H9 (cell line): ENCODE measurements at regions not wholly inside any gene's neighbourhood (a gene's known extent, or its start where the extent isn't known, plus 50 kb on each side); places are given as distances from the start of the nearest gene placed in this dataset.

Source experiments
- DNase-seq: peaks from one replicate; pipeline ENCODE4 v3.0.0-alpha.2; 2017
- H2AFZ ChIP-seq: one replicate; pipeline ENCODE4 v1.6.1; 2013; ENCODE audit warnings: mild to moderate bottlenecking, low read length, control low read depth, moderate library complexity
- H2AK5ac ChIP-seq: 2 replicates; pipeline ENCODE4 v1.6.1; 2013; ENCODE audit warnings: low read length, control low read depth, mixed read lengths; ENCODE audit not compliant: insufficient read length
- H2BK120ac ChIP-seq: one replicate; pipeline ENCODE4 v1.6.1; 2013; ENCODE audit warnings: low read depth, mild to moderate bottlenecking, low read length, control low read depth, inconsistent platforms; ENCODE audit not compliant: poor library complexity, severe bottlenecking
- H2BK12ac ChIP-seq: 2 replicates; pipeline ENCODE4 v1.6.1; 2013; ENCODE audit warnings: low read length, control low read depth, mixed read lengths, low read depth; ENCODE audit not compliant: insufficient read length
- H2BK15ac ChIP-seq: 2 replicates; pipeline ENCODE4 v1.6.1; 2013; ENCODE audit warnings: low read depth, low read length, control low read depth
- H2BK20ac ChIP-seq: one replicate; pipeline ENCODE4 v1.6.1; 2013; ENCODE audit warnings: low read depth, mild to moderate bottlenecking, low read length, control low read depth, inconsistent platforms; ENCODE audit not compliant: poor library complexity, severe bottlenecking
- H2BK5ac ChIP-seq: 2 replicates; pipeline ENCODE4 v1.6.1; 2013; ENCODE audit warnings: low read length, control low read depth, mixed read lengths; ENCODE audit not compliant: insufficient read length
- H3K14ac ChIP-seq: 2 replicates; pipeline ENCODE4 v1.6.1; 2013; ENCODE audit warnings: low read length, control low read depth; ENCODE audit not compliant: insufficient read depth
- H3K18ac ChIP-seq: 2 replicates; pipeline ENCODE4 v1.6.1; 2013; ENCODE audit warnings: low read depth, mild to moderate bottlenecking, mixed read lengths, low read length, control low read depth; ENCODE audit not compliant: insufficient read length
- H3K23ac ChIP-seq: 2 replicates; pipeline ENCODE4 v1.6.1; 2013; ENCODE audit warnings: low read length, control low read depth, mixed read lengths, low read depth; ENCODE audit not compliant: insufficient read length
- H3K23me2 ChIP-seq: 2 replicates; pipeline ENCODE4 v1.6.1; 2013; ENCODE audit warnings: low read depth, mild to moderate bottlenecking, mixed read lengths, low read length, control low read depth; ENCODE audit not compliant: insufficient read length, poor library complexity, severe bottlenecking
- H3K27ac ChIP-seq: 2 replicates; pipeline ENCODE4 v1.5.1; 2013; ENCODE audit warnings: low read length, control low read depth, mixed read lengths, low read depth; ENCODE audit not compliant: insufficient read length
- H3K27me3 ChIP-seq: 2 replicates; pipeline ENCODE4 v1.6.1; 2013; ENCODE audit warnings: low read length, control low read depth, inconsistent platforms; ENCODE audit not compliant: insufficient read depth
- H3K4ac ChIP-seq: 2 replicates; pipeline ENCODE4 v1.6.1; 2013; ENCODE audit warnings: low read depth, mild to moderate bottlenecking, control low read depth, inconsistent platforms, low read length, moderate library complexity
- H3K4me1 ChIP-seq: 2 replicates; pipeline ENCODE4 v1.6.1; 2013; ENCODE audit warnings: low read length, control low read depth, inconsistent platforms; ENCODE audit not compliant: insufficient read depth
- H3K4me2 ChIP-seq: 2 replicates; pipeline ENCODE4 v1.6.1; 2013; ENCODE audit warnings: low read length, control low read depth, mixed read lengths; ENCODE audit not compliant: insufficient read length, insufficient read depth
- H3K56ac ChIP-seq: 2 replicates; pipeline ENCODE4 v1.6.1; 2013; ENCODE audit warnings: low read depth, mild to moderate bottlenecking, mixed read lengths, low read length, control low read depth; ENCODE audit not compliant: insufficient read length
- H3K79me1 ChIP-seq: 2 replicates; pipeline ENCODE4 v1.6.1; 2013; ENCODE audit warnings: low read depth, mild to moderate bottlenecking, moderate library complexity, low read length, control low read depth, inconsistent platforms; ENCODE audit not compliant: insufficient read depth, poor library complexity, severe bottlenecking
- H3K79me2 ChIP-seq: 2 replicates; pipeline ENCODE4 v1.6.1; 2013; ENCODE audit warnings: low read length, control low read depth, inconsistent platforms; ENCODE audit not compliant: insufficient read depth
- H3K9ac ChIP-seq: 2 replicates; pipeline ENCODE4 v1.6.1; 2013; ENCODE audit warnings: low read length, control low read depth, mixed read lengths; ENCODE audit not compliant: insufficient read length; ENCODE audit errors: extremely low read depth
- H3K9me3 ChIP-seq: one replicate; pipeline ENCODE4 v1.6.1; 2013; ENCODE audit warnings: low read depth, low read length, inconsistent platforms; ENCODE audit not compliant: control insufficient read depth
- H3T11ph ChIP-seq: one replicate; pipeline ENCODE4 v1.6.1; 2013; ENCODE audit warnings: mild to moderate bottlenecking, low read length, control low read depth, inconsistent platforms
- H4K20me1 ChIP-seq: one replicate; pipeline ENCODE4 v1.6.1; 2013; ENCODE audit not compliant: control insufficient read depth, insufficient read length, insufficient read depth
- H4K5ac ChIP-seq: 2 replicates; pipeline ENCODE4 v1.6.1; 2013; ENCODE audit warnings: low read depth, mild to moderate bottlenecking, mixed read lengths, low read length, control low read depth; ENCODE audit not compliant: insufficient read length
- H4K8ac ChIP-seq: replicated peaks from 2 replicates; pipeline ENCODE4 v1.6.1; 2013; ENCODE audit warnings: low read length, control low read depth, mixed read lengths, low read depth; ENCODE audit not compliant: insufficient read length
- H4K91ac ChIP-seq: 2 replicates; pipeline ENCODE4 v1.6.1; 2013; ENCODE audit warnings: low read depth, mild to moderate bottlenecking, moderate library complexity, mixed read lengths, low read length, control low read depth; ENCODE audit not compliant: insufficient read length
- H3K27ac Mint-ChIP-seq, 3 experiments: 2 replicates in 2 of 3; 3 replicates in 1 of 3; pipeline ENCODE4 v1.8.0; 2020 to 2021; ENCODE audit warnings: mixed read lengths in 3 of 3, mild to moderate bottlenecking in 1 of 3, moderate library complexity in 1 of 3
- H3K27me3 Mint-ChIP-seq: 2 replicates; pipeline ENCODE4 v1.8.0; 2021; ENCODE audit warnings: low read depth, mild to moderate bottlenecking, moderate library complexity, mixed read lengths
- H3K36me3 Mint-ChIP-seq, 3 experiments: 2 replicates in 2 of 3; 3 replicates in 1 of 3; pipeline ENCODE4 v1.8.0; 2020 to 2021; ENCODE audit warnings: low read depth in 3 of 3, mixed read lengths in 3 of 3; ENCODE audit not compliant: insufficient read depth in 1 of 3
- H3K4me1 Mint-ChIP-seq, 2 experiments: 2 replicates each; pipeline ENCODE4 v1.8.0; 2020; ENCODE audit warnings: mixed read lengths in 2 of 2
- H3K4me3 Mint-ChIP-seq, 2 experiments: 2 replicates in 1 of 2; 3 replicates in 1 of 2; pipeline ENCODE4 v1.8.0; 2020 to 2021; ENCODE audit warnings: mild to moderate bottlenecking in 2 of 2, mixed read lengths in 2 of 2, moderate library complexity in 1 of 2
- H3K9me3 Mint-ChIP-seq, 2 experiments: 2 replicates in 1 of 2; 3 replicates in 1 of 2; pipeline ENCODE4 v1.8.0; 2020; ENCODE audit warnings: mild to moderate bottlenecking in 2 of 2, mixed read lengths in 2 of 2, moderate library complexity in 1 of 2
- CTCF ChIP-seq: fragments of 200-600 bp; sonication (generic); conservative IDR thresholded peaks from 3 replicates; pipeline ENCODE4 v1.8.0; 2021; ENCODE audit warnings: antibody characterized with exemption, mild to moderate bottlenecking
- WGBS: extraction: QIAGEN DNeasy Blood & Tissue Kit; methylation state at CpG from one replicate; pipeline ENCODE4 v1.1.7; 2013; ENCODE audit warnings: missing lambda C conversion rate, low lambda C conversion rate, mixed read lengths; ENCODE audit not compliant: insufficient read length; ENCODE audit errors: extremely low coverage; 5-methylcytosine and 5-hydroxymethylcytosine counted together

GRCh38 chr1:195076682-195077081 is 1531.6 kb downstream of the KCNT2 start:
- H3K36me3 Mint-ChIP-seq, result no peaks in the 10 kb centered on the region
- Histone ChIP-seq H3K9ac (no peak overlapping the region), H4K20me1 (no peaks in the 10 kb centered on the region), H3K4me2 (no peak overlapping the region), H3K79me2 (no peaks in the 10 kb centered on the region), H3K4ac (no peak overlapping the region), H2BK20ac (no peak overlapping the region), H2BK12ac (no peak overlapping the region), H2BK5ac (no peak overlapping the region), H3K56ac (no peak overlapping the region), H2AK5ac (no peak overlapping the region), H4K8ac (no peak overlapping the region), H3K23me2 (no peaks in the 10 kb centered on the region), H3K9me3 (no peaks in the 10 kb centered on the region), H3T11ph (no peak overlapping the region), H3K27ac (no peak overlapping the region), H3K14ac (no peak overlapping the region), H3K79me1 (no peaks in the 10 kb centered on the region), H2BK120ac (no peak overlapping the region), H3K27me3 (no peaks in the 10 kb centered on the region), H3K18ac (no peak overlapping the region), H3K23ac (no peak overlapping the region), H2AFZ (no peak overlapping the region), H3K4me1 (no peaks in the 10 kb centered on the region), H2BK15ac (no peak overlapping the region), H4K91ac (no peak overlapping the region), H4K5ac (no peak overlapping the region)
- no peak overlapping the region for H3K4me3 Mint-ChIP-seq
- no peak for DNase-seq
- H3K27ac Mint-ChIP-seq, result no peak overlapping the region
- TF ChIP-seq CTCF, result no peak
- no peaks in the 10 kb centered on the region for H3K4me1 Mint-ChIP-seq
- no peaks in the 10 kb centered on the region for H3K27me3 Mint-ChIP-seq
- no CpG with 5 or more reads among the region's 1 CpG for WGBS
- H3K9me3 Mint-ChIP-seq, result no peaks in the 10 kb centered on the region
